Endothelial cell of umbilical vein (primary cell): ENCODE measurements at regions not wholly inside any gene's neighbourhood (a gene's known extent, or its start where the extent isn't known, plus 50 kb on each side); places are given as distances from the start of the nearest gene placed in this dataset.

ENCODE experiments used
- BruUV-seq: library from RNA; stranded (reverse); fragments of 400-500 nt; replicated peaks from 2 replicates; lab custom pipeline; 2021; lab: Mats Ljungman, UMichigan
- CTCF ChIA-PET: fragments of 300-600, 350-600 bp; sonication (Branson Sonifier 250); formaldehyde crosslinking; loops from one replicate; lab custom pipeline; 2021; ENCODE audit warnings: antibody characterized with exemption, inconsistent platforms; lab: Charles Lee
- POLR2A ChIA-PET: fragments of 300-600, 350-600 bp; sonication (Branson Sonifier 250); formaldehyde crosslinking; loops from one replicate; lab custom pipeline; 2021; ENCODE audit warnings: antibody characterized with exemption, inconsistent platforms; lab: Charles Lee
- DNase-seq: peaks from one replicate; pipeline ENCODE4 v3.0.0-alpha.2; 2011; ENCODE audit warnings: low read depth, low spot score
- FAIRE-seq: peaks from 2 replicates; lab custom pipeline; 2011; peaks lifted over from hg19 to GRCh38; lab: Jason Lieb, UNC
- H2AFZ ChIP-seq: 2 replicates; pipeline ENCODE4 v1.6.0; 2012; ENCODE audit warnings: low read depth, low read length, control low read depth, inconsistent platforms
- H3K27ac ChIP-seq: 2 replicates; pipeline ENCODE4 v1.5.1; 2011; ENCODE audit warnings: low read depth, mild to moderate bottlenecking, control low read depth, low read length, moderate library complexity; ENCODE audit not compliant: insufficient read depth
- H3K27me3 ChIP-seq, 2 experiments: 2 replicates each; pipeline versions ENCODE4 v1.6.0 to v1.6.1; 2011; ENCODE audit warnings: low read length in 2 of 2, mixed read lengths in 1 of 2; ENCODE audit not compliant: control insufficient read depth in 2 of 2, insufficient read depth in 2 of 2
- H3K36me3 ChIP-seq, 2 experiments: 2 replicates in 1 of 2; 3 replicates in 1 of 2; pipeline ENCODE4 v1.5.1; 2011; ENCODE audit warnings: low read length in 2 of 2, mild to moderate bottlenecking in 1 of 2, moderate library complexity in 1 of 2; ENCODE audit not compliant: control insufficient read depth in 2 of 2, insufficient read depth in 2 of 2; ENCODE audit errors: extremely low read depth in 1 of 2
- H3K4me1 ChIP-seq: 3 replicates; pipeline ENCODE4 v1.5.1; 2011; ENCODE audit warnings: mild to moderate bottlenecking, low read length; ENCODE audit not compliant: control insufficient read depth, insufficient read depth; ENCODE audit errors: extremely low read depth
- H3K4me2 ChIP-seq: 2 replicates; pipeline ENCODE4 v1.6.1; 2011; ENCODE audit warnings: low read length, control low read depth, mixed read lengths; ENCODE audit not compliant: insufficient read depth
- H3K4me3 ChIP-seq, 3 experiments: fragments of 200-600 bp in 1 of 3; sonication (generic), shearing (Covaris generic) in 1 of 3; replicated peaks in 1 of 3; 2 replicates each; pipeline ENCODE4 v1.5.1; 2011 to 2016; ENCODE audit warnings: control low read depth in 3 of 3, low read length in 3 of 3, mild to moderate bottlenecking in 2 of 3, inconsistent platforms in 1 of 3, low read depth in 1 of 3, moderate library complexity in 1 of 3; ENCODE audit not compliant: insufficient read depth in 1 of 3
- H3K79me2 ChIP-seq: 2 replicates; pipeline ENCODE4 v1.6.0; 2012; ENCODE audit warnings: low read length, inconsistent platforms; ENCODE audit not compliant: control insufficient read depth, insufficient read depth
- H3K9ac ChIP-seq: replicated peaks from 2 replicates; pipeline ENCODE3; 2011; ENCODE audit warnings: low read length, control low read depth; ENCODE audit not compliant: insufficient read depth; ENCODE audit errors: extremely low read depth
- H3K9me1 ChIP-seq: replicated peaks from 3 replicates; pipeline ENCODE4 v1.6.0; 2011; ENCODE audit warnings: mild to moderate bottlenecking, low read length; ENCODE audit not compliant: control insufficient read depth, insufficient read depth; ENCODE audit errors: extremely low read depth
- H3K9me3 ChIP-seq: replicated peaks from 2 replicates; pipeline ENCODE4 v1.5.1; 2012; ENCODE audit warnings: low read length, inconsistent platforms; ENCODE audit not compliant: control insufficient read depth, insufficient read depth
- H4K20me1 ChIP-seq: replicated peaks from 2 replicates; pipeline ENCODE3; 2011; ENCODE audit warnings: mild to moderate bottlenecking, low read length; ENCODE audit not compliant: control insufficient read depth, insufficient read depth; ENCODE audit errors: extremely low read depth
- EZH2 ChIP-seq: IDR thresholded peaks from 2 replicates; pipeline ENCODE4 v1.6.1; 2012; ENCODE audit warnings: borderline replicate concordance, low read depth, mild to moderate bottlenecking, moderate library complexity, low read length, inconsistent platforms; ENCODE audit not compliant: severe bottlenecking
- FOS ChIP-seq: IDR thresholded peaks from 2 replicates; pipeline ENCODE4 v1.6.1; 2011; ENCODE audit warnings: mild to moderate bottlenecking, low read length, moderate library complexity, borderline replicate concordance; ENCODE audit not compliant: insufficient read depth
- GATA2 ChIP-seq: IDR thresholded peaks from 2 replicates; pipeline ENCODE4 v1.7.0; 2011; ENCODE audit warnings: low read depth, mild to moderate bottlenecking, moderate library complexity, mixed read lengths, low read length; ENCODE audit not compliant: insufficient read length, insufficient read depth
- JUN ChIP-seq: IDR thresholded peaks from 2 replicates; pipeline ENCODE4 v1.6.1; 2011; ENCODE audit warnings: borderline replicate concordance, low read depth; ENCODE audit not compliant: insufficient read length, insufficient read depth
- MYC ChIP-seq: IDR thresholded peaks from one replicate; pipeline ENCODE4 v1.6.1; 2011; ENCODE audit warnings: mild to moderate bottlenecking, low read depth, low read length
- POLR2A ChIP-seq: IDR thresholded peaks from 2 replicates; pipeline ENCODE4 v1.6.1; 2012; ENCODE audit warnings: low read depth, mild to moderate bottlenecking, control low read depth, low read length
- POLR2AphosphoS5 ChIP-seq: IDR thresholded peaks from 2 replicates; pipeline ENCODE4 v1.6.1; 2012; ENCODE audit warnings: low read depth, mild to moderate bottlenecking, control low read depth, low read length, moderate library complexity; ENCODE audit not compliant: insufficient read depth
- dilution Hi-C: fragments of 300-500 bp; cut with MboI; formaldehyde crosslinking; loops from one replicate; pipeline ENCODE4 v1.15.0; 2019; ENCODE audit warnings: low sequenced_read_pairs; ENCODE audit not compliant: extremely low pct_ligation_motif_present
- intact Hi-C: fragments of 100-400 bp; cut with micrococcal nuclease; formaldehyde crosslinking; loops from one replicate; pipeline ENCODE4 v1.10.0; 2022
- TF ChIP-seq, protein P1 (sequence below): IDR thresholded peaks from 2 replicates; pipeline ENCODE4 v1.6.1; 2011; ENCODE audit not compliant: insufficient read depth, insufficient read length
- TF ChIP-seq, protein P2 (sequence below), 2 donors: IDR thresholded peaks; 1 replicate in 1 of 2; 2 replicates in 1 of 2; pipeline ENCODE4 v1.5.1; 2011; ENCODE audit warnings: low read length in 2 of 2, mild to moderate bottlenecking in 2 of 2, moderate library complexity in 2 of 2, control low read depth in 1 of 2, inconsistent platforms in 1 of 2, low read depth in 1 of 2; ENCODE audit not compliant: insufficient read depth in 1 of 2; ENCODE audit errors: extremely low read depth in 1 of 2

DNA sequence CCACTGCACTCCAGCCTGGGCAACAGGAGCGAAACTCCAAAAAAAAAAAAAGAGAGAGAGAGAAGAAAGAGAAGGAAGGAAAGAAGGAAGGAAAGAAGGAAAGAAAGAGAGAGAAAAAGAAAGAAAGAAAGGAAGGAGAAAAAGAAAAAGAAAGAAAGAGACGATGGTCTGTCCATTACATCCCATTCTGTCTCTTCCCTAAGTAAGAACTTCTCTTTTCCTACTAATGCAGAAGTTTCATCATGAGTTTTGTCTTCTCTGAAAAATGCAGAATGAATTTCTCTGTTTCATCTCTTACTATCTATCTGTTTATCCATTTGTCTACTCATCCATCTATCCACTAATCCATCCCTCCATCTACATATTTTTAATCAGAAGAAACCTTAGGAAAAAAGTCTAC, 94.9 kb upstream of the MED13 start:
- H3K9me3 ChIP-seq, result no peaks in the 10 kb centered on the region
- no peaks in the 10 kb centered on the region for H3K36me3 ChIP-seq
- POLR2A ChIA-PET, result no interaction called here
- no peaks in the 10 kb centered on the region for H3K4me1 ChIP-seq
- no peak overlapping the region for H3K4me2 ChIP-seq
- no peak overlapping the region for H2AFZ ChIP-seq
- FAIRE-seq, result no peak
- TF ChIP-seq, protein P1, sequence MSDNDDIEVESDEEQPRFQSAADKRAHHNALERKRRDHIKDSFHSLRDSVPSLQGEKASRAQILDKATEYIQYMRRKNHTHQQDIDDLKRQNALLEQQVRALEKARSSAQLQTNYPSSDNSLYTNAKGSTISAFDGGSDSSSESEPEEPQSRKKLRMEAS, result no peak
- TF ChIP-seq POLR2AphosphoS5, result no peak
- no peak for TF ChIP-seq POLR2A
- TF ChIP-seq GATA2, result no peak
- TF ChIP-seq, protein P2, sequence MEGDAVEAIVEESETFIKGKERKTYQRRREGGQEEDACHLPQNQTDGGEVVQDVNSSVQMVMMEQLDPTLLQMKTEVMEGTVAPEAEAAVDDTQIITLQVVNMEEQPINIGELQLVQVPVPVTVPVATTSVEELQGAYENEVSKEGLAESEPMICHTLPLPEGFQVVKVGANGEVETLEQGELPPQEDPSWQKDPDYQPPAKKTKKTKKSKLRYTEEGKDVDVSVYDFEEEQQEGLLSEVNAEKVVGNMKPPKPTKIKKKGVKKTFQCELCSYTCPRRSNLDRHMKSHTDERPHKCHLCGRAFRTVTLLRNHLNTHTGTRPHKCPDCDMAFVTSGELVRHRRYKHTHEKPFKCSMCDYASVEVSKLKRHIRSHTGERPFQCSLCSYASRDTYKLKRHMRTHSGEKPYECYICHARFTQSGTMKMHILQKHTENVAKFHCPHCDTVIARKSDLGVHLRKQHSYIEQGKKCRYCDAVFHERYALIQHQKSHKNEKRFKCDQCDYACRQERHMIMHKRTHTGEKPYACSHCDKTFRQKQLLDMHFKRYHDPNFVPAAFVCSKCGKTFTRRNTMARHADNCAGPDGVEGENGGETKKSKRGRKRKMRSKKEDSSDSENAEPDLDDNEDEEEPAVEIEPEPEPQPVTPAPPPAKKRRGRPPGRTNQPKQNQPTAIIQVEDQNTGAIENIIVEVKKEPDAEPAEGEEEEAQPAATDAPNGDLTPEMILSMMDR (IDR thresholded peaks at IDR 0.05; ENCODE audit: extremely low read depth in 1 of 2, insufficient read depth in 1 of 2, low read depth in 1 of 2, low read length in 2 of 2), result no peak
- no peak for TF ChIP-seq FOS
- no peak for TF ChIP-seq EZH2
- TF ChIP-seq JUN, result no peak
- TF ChIP-seq MYC, result no peak
- H4K20me1 ChIP-seq, result no peaks in the 10 kb centered on the region
- no peaks in the 10 kb centered on the region for H3K9me1 ChIP-seq
- no peak for DNase-seq
- H3K79me2 ChIP-seq, result no peaks in the 10 kb centered on the region
- intact Hi-C loops, result no loop called here
- dilution Hi-C loops, result no loop called here
- H3K27me3 ChIP-seq, result peaks cover 0 to 2% of the 10 kb centered on the region in 2 experiments
- CTCF ChIA-PET, result no interaction called here
- no peak overlapping the region for H3K27ac ChIP-seq
- BruUV-seq, result no TSS peak
- H3K9ac ChIP-seq, result no peak overlapping the region
- no peak overlapping the region for H3K4me3 ChIP-seq
